Breast epithelium (tissue), 4 donors: ENCODE measurements at regions not wholly inside any gene's neighbourhood (a gene's known extent, or its start where the extent isn't known, plus 50 kb on each side); places are given as distances from the start of the nearest gene placed in this dataset.

ENCODE experiments used
- DNase-seq, 2 donors: peaks; one replicate each; pipeline ENCODE4 v3.0.0-alpha.2; 2019; ENCODE audit warnings: low spot score in 2 of 2
- H3K27ac ChIP-seq, 2 donors: fragments of 200-600 bp; sonication (generic) in 1 of 2; one replicate each; pipeline ENCODE4 v1.5.1; 2016 to 2019; ENCODE audit warnings: mild to moderate bottlenecking in 1 of 2
- H3K27me3 ChIP-seq, 2 donors: fragments of 200-600 bp; sonication (generic) in 1 of 2; one replicate each; pipeline versions ENCODE4 v1.5.1 to v1.6.0; 2017 to 2019; ENCODE audit warnings: control low read depth in 1 of 2, mild to moderate bottlenecking in 1 of 2
- H3K36me3 ChIP-seq: fragments of 200-600 bp; one replicate; pipeline ENCODE4 v1.5.1; 2019
- H3K4me1 ChIP-seq, 2 donors: fragments of 200-600 bp; sonication (generic); one replicate each; pipeline ENCODE4 v1.5.1; 2016 to 2019; ENCODE audit warnings: control low read depth in 1 of 2
- H3K4me3 ChIP-seq, 3 donors: fragments of 200-600 bp; sonication (generic); 1 replicate in 2 of 3; 2 replicates in 1 of 3; pipeline ENCODE4 v1.5.1; 2016 to 2019; ENCODE audit warnings: mild to moderate bottlenecking in 3 of 3, moderate library complexity in 2 of 3
- H3K9me3 ChIP-seq, 2 donors: fragments of 200-600 bp; sonication (generic) in 1 of 2; one replicate each; pipeline ENCODE4 v1.5.1; 2016 to 2019; ENCODE audit warnings: control low read depth in 1 of 2
- POLR2A ChIP-seq: fragments of 450-650 bp; IDR thresholded peaks from one replicate; pipeline ENCODE4 v1.6.1; 2016; ENCODE audit warnings: antibody characterized with exemption, mild to moderate bottlenecking, moderate library complexity
- POLR2AphosphoS5 ChIP-seq, 3 donors: sonication (generic); formaldehyde crosslinking; IDR thresholded peaks; one replicate each; pipeline ENCODE4 v1.6.1; 2017; ENCODE audit warnings: antibody characterized with exemption in 3 of 3
- intact Hi-C: fragments of 100-400 bp; cut with DNase I; formaldehyde crosslinking; loops from one replicate; pipeline ENCODE4 v1.15.1; 2023; ENCODE audit warnings: low total_unique reads
- TF ChIP-seq, protein P1 (sequence below), 3 donors: fragments of 450-650 bp; IDR thresholded peaks; one replicate each; pipeline ENCODE4 v1.5.1; 2016 to 2017; ENCODE audit warnings: antibody characterized with exemption in 3 of 3, mild to moderate bottlenecking in 3 of 3, moderate library complexity in 3 of 3

DNA sequence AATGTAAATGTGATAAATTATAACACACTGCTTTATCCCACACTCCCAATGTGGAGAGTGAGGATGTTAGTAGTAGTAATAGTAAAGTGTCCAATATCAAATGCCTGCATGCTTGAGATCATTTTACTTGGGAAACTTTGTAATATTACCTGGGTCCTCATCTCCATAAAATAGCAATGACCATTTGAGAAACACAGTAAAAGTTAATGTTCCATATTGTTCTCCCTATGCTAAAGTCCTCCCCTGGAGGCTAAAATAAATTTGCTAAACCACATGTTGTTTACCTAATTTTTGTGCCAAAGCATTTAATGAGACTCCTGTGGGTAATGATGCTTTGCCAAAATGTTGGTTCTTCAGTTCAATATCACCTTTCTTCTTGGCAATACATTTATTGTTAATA is 291.2 kb downstream of the CDH10 start:
- no peak overlapping the region for H3K4me3 ChIP-seq
- intact Hi-C loops, result no loop called here
- no peak for DNase-seq
- H3K27ac ChIP-seq, result no peak overlapping the region
- no peaks in the 10 kb centered on the region for H3K4me1 ChIP-seq
- TF ChIP-seq, protein P1, sequence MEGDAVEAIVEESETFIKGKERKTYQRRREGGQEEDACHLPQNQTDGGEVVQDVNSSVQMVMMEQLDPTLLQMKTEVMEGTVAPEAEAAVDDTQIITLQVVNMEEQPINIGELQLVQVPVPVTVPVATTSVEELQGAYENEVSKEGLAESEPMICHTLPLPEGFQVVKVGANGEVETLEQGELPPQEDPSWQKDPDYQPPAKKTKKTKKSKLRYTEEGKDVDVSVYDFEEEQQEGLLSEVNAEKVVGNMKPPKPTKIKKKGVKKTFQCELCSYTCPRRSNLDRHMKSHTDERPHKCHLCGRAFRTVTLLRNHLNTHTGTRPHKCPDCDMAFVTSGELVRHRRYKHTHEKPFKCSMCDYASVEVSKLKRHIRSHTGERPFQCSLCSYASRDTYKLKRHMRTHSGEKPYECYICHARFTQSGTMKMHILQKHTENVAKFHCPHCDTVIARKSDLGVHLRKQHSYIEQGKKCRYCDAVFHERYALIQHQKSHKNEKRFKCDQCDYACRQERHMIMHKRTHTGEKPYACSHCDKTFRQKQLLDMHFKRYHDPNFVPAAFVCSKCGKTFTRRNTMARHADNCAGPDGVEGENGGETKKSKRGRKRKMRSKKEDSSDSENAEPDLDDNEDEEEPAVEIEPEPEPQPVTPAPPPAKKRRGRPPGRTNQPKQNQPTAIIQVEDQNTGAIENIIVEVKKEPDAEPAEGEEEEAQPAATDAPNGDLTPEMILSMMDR (IDR thresholded peaks at IDR 0.05), result no peak
- TF ChIP-seq POLR2AphosphoS5 (IDR thresholded peaks at IDR 0.05) (no peak), POLR2A (no peak)
- H3K27me3 ChIP-seq, result no peaks in the 10 kb centered on the region
- no peaks in the 10 kb centered on the region for H3K36me3 ChIP-seq
- H3K9me3 ChIP-seq, result no peaks in the 10 kb centered on the region

DNA sequence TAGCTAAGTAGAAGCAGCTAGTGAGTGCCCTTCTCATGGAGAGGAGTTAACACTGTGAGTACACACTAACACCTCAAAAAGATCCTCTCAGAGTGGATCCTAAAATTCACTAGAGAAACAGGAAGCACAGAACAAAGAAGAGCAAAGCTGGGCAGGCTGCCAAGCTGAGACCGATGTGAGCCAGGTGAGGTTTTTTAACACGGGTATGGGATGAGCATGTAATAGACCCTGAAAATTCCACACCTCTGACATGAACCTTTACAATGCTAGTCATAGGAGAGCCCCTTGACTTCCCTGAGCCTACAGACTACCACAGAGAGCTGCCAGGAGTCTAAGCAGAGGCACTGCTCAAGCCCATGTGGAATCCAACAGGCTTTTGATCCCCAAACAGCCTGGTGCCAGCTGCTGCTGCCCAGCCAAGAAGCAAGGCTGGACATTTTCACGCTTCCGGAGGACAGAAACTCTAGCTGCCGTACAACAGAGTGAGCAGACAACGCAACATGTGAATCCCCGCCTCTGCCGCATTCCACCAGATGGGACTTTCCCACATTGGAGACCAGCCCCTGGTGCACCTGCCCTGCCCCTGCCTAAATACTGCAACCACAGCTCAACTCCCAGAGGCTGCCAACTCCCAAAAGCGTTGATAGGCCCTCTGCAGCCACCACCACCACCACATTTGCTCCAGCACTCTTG is 280.8 kb downstream of the CDH10 start:
- no peaks in the 10 kb centered on the region for H3K36me3 ChIP-seq
- H3K4me1 ChIP-seq, result no peaks in the 10 kb centered on the region
- H3K27ac ChIP-seq, result no peak overlapping the region
- no peaks in the 10 kb centered on the region for H3K27me3 ChIP-seq
- H3K4me3 ChIP-seq, result peak overlapping the region in 1 of 3 donors; percentile 19
- TF ChIP-seq, protein P1 (IDR thresholded peaks at IDR 0.05), result no peak
- TF ChIP-seq POLR2A, result no peak
- no peak for TF ChIP-seq POLR2AphosphoS5 (IDR thresholded peaks at IDR 0.05)
- no peaks in the 10 kb centered on the region for H3K9me3 ChIP-seq
- intact Hi-C loops, result no loop called here
- no peak for DNase-seq

- no peak for DNase-seq
- H3K36me3 ChIP-seq, result no peaks in the 10 kb centered on the region
- TF ChIP-seq POLR2AphosphoS5 (IDR thresholded peaks at IDR 0.05) (no peak), POLR2A (no peak)
- TF ChIP-seq, protein P1 (IDR thresholded peaks at IDR 0.05), result no peak
- no peak overlapping the region for H3K4me3 ChIP-seq
- H3K4me1 ChIP-seq, result no peaks in the 10 kb centered on the region
- H3K27me3 ChIP-seq, result no peaks in the 10 kb centered on the region
- intact Hi-C loops, result no loop called here
- H3K9me3 ChIP-seq, result no peaks in the 10 kb centered on the region
- H3K27ac ChIP-seq, result no peak overlapping the region
These were observed 280.1 kb downstream of the CDH10 start for GRCh38 chr5:24364711-24365110.

DNA sequence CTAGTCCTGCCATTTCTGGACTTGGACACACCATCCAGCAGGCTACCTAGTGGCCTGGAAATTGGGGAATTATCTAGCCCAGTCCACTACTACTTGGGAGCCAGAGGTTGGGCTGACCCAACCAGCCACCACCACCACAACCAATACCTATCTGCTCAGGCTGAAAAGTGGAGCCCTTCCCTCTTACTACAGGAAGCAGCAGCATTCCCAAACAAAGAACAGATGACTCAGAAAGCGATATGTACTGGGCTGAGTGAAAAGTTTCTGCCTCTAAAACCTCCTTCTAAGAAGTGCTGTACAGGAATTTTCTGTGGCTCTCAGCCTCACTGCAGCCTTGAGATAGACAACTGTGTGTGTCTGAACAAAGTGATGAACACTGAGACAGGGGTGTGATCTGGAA is 279.4 kb downstream of the CDH10 start:
- TF ChIP-seq POLR2A, result no peak
- TF ChIP-seq, protein P1 (IDR thresholded peaks at IDR 0.05), result no peak
- no peak for TF ChIP-seq POLR2AphosphoS5 (IDR thresholded peaks at IDR 0.05)
- DNase-seq, result no peak
- Histone ChIP-seq H3K27me3 (no peaks in the 10 kb centered on the region), H3K4me3 (no peak overlapping the region), H3K36me3 (no peaks in the 10 kb centered on the region), H3K27ac (no peak overlapping the region), H3K4me1 (no peaks in the 10 kb centered on the region), H3K9me3 (no peaks in the 10 kb centered on the region)
- intact Hi-C loops, result no loop called here

DNA sequence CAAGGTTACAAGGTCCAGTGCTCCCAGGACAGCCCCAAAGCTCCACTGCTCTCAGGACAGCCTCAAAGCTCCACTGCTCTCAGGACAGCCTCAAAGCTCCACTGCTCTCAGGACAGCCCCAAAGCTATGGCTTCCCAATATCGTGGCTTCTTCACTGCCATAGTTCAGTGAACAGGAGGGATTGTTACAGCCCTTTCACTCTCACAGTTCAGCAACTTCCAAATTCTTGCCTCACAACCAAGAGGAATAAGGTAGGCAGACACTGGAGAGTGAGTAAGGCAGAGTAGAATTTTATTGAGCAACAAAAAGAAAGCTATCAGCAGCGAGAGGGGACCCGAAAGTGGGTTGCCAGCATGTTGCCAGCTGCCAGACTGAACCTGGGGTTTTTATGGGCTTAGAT is 277.6 kb downstream of the CDH10 start:
- Histone ChIP-seq H3K27me3 (no peaks in the 10 kb centered on the region), H3K9me3 (no peaks in the 10 kb centered on the region), H3K4me1 (no peaks in the 10 kb centered on the region), H3K36me3 (no peaks in the 10 kb centered on the region), H3K4me3 (no peak overlapping the region), H3K27ac (no peak overlapping the region)
- DNase-seq, result no peak
- no peak for TF ChIP-seq POLR2AphosphoS5 (IDR thresholded peaks at IDR 0.05)
- TF ChIP-seq, protein P1 (IDR thresholded peaks at IDR 0.05), result no peak
- TF ChIP-seq POLR2A, result no peak
- intact Hi-C loops, result no loop called here
